D721Med (cell line): ENCODE measurements at regions not wholly inside any gene's neighbourhood (a gene's known extent, or its start where the extent isn't known, plus 50 kb on each side); places are given as distances from the start of the nearest gene placed in this dataset.

Experiments
- DNase-seq: peaks from one replicate; pipeline ENCODE4 v3.0.0; 2011; ENCODE audit warnings: low spot score; ENCODE audit not compliant: insufficient read length
- FAIRE-seq: peaks from 2 replicates; lab custom pipeline; 2011; peaks lifted over from hg19 to GRCh38; lab: Jason Lieb, UNC
- CTCF ChIP-seq: IDR thresholded peaks from 2 replicates; pipeline ENCODE4 v1.5.1; 2012; ENCODE audit warnings: mild to moderate bottlenecking, control low read depth; ENCODE audit not compliant: insufficient read depth; ENCODE audit errors: missing control alignments

- no peak for TF ChIP-seq CTCF
- no peak for DNase-seq
- FAIRE-seq: no peak
Measured at GRCh38 chrX:109863811-109864210, 130.8 kb upstream of the ACSL4 start.

DNA sequence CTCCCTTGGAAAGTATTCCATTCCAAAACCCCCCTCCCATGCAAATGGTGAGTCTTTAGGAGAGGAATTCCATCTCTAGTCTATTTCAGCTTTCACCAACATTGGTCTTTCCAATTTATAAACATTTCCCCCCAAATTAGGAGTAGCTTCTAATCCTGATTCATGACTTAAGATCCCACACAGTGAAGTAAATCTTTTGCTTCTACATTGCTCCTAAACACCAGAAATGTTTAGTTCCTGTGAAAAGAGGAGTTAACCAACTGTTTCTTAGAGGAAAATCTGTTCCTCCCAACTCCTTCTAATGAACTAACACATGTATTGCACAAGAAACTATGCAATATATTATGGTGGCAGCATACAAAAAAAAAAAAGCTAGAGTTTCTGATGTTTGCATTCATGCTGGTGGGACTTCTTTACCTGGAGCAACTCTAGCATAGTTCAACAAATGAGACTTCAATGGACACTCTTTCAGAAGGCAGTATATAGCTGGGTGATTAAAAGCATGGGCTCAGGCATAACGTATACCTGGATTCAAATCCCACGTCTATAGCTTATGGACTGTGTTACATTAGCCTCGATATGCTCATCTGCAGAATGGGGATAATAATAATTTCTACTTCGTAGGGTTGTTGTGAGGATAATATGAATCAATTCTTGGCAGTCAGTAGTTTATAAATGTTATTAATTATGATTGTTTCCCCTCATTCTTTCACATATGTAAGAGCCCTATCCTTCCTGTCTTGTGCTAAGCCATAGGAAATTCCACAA is 131.6 kb upstream of the TMEM164 start:
- no peak for TF ChIP-seq CTCF
- no peak for FAIRE-seq
- DNase-seq: no peak

- FAIRE-seq: no peak
- no peak for DNase-seq
- no peak for TF ChIP-seq CTCF
Measured at GRCh38 chrX:109872021-109872732, 130.7 kb upstream of the TMEM164 start.

DNA sequence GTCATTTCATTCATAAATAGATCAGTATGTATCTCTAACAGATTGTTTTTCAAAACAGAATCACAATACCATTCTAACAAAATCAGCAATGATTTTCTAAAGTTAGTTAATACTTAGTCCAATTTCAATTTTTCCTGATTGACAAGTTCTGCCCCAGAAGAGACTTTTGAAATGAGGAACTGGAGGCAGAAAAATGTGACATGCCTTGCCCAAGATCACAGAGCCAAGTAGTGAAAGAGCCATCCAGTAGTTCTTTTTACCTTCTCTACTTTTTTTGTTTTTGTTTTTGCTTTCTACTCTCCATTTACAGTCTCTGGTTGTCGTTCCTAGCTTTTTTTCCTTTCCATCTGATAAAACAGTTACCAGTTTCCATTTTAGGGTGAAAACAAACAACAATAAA is 129.3 kb upstream of the TMEM164 start:
- FAIRE-seq (no peak), DNase-seq (no peak)
- TF ChIP-seq CTCF: no peak

GRCh38 chrX:109873983-109874382 is 128.9 kb upstream of the TMEM164 start:
- no peak for TF ChIP-seq CTCF
- FAIRE-seq (no peak), DNase-seq (no peak)

- TF ChIP-seq CTCF: no peak
- DNase-seq (no peak), FAIRE-seq (no peak)
Measured at GRCh38 chrX:109874548-109874947, 128.4 kb upstream of the TMEM164 start.

GRCh38 chrX:109875831-109876230 is 127.1 kb upstream of the TMEM164 start:
- no peak for TF ChIP-seq CTCF
- DNase-seq: no peak
- no peak for FAIRE-seq
